Retinal pigment epithelial cell (primary cell): ENCODE measurements at regions not wholly inside any gene's neighbourhood (a gene's known extent, or its start where the extent isn't known, plus 50 kb on each side); places are given as distances from the start of the nearest gene placed in this dataset.
"Not testable (repeated sequence)": the region's sequence is repeated elsewhere in the genome, so short reads cannot be mapped to it uniquely, and the experiment has no call there.

Source experiments
- DNase-seq: peaks from one replicate; pipeline ENCODE4 v3.0.0-alpha.2; 2010; ENCODE audit warnings: low read depth
- H3K4me3 ChIP-seq: 2 replicates; pipeline ENCODE4 v1.5.1; 2011; ENCODE audit warnings: mild to moderate bottlenecking, low read length, control low read depth, moderate library complexity
- CTCF ChIP-seq: conservative IDR thresholded peaks from 2 replicates; pipeline ENCODE4 v1.5.1; 2011; ENCODE audit warnings: low read depth, low read length, control low read depth, inconsistent platforms

- H3K4me3 ChIP-seq = no peak overlapping the region
- DNase-seq = no peak
- no peak for TF ChIP-seq CTCF
Observed at GRCh38 chrX:35507701-35508100, 290.4 kb upstream of the MAGEB16 start.

GRCh38 chrX:35548003-35548402 lies 250.1 kb upstream of the MAGEB16 start:
- not testable (repeated sequence) for DNase-seq, H3K4me3 ChIP-seq

GRCh38 chrX:35557916-35558315 lies 240.2 kb upstream of the MAGEB16 start:
- TF ChIP-seq CTCF = no peak
- H3K4me3 ChIP-seq = no peak overlapping the region
- no peak for DNase-seq

DNA sequence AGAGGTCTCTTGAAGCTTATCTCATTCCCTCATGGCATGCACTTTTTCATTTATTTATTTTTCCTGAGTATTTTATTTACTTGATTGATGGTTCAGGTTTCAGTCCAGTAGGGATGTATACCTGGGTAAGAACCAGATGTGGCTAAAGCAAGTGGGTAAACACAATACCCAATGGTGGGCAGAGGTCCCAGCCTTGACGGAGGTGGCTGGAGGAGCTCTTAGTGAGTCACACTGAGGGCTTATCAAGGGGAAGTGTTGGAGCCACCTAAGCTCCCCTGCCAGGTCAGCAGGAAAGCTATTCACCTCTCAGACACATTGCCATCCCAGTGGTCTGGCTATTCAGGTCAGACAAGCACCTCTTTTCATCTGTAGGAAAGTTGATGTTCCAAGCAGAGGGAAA lies 236.2 kb upstream of the MAGEB16 start:
- DNase-seq = no peak
- no peak for TF ChIP-seq CTCF
- H3K4me3 ChIP-seq = no peak overlapping the region

DNA sequence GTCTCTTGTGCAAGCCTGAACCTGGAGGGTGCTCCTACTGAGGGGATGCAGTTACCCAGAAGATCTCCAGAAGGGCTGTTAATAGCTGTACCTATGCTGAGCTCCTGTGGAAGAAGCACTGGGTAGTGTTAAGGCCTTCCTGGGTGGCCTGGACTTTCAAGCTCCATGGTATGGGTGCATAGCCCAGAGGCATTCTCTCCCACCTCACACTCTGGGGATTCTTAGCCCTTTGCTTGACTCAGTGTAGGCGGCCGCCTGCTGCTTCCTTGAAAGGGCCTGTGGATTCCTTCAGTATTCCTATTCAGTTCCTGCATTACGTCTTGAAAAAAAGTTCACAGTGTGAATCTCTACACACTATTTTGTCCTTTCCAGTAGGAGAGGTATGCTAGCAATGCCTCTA lies 235.7 kb upstream of the MAGEB16 start:
- DNase-seq = no peak
- no peak overlapping the region for H3K4me3 ChIP-seq
- TF ChIP-seq CTCF = no peak

DNA sequence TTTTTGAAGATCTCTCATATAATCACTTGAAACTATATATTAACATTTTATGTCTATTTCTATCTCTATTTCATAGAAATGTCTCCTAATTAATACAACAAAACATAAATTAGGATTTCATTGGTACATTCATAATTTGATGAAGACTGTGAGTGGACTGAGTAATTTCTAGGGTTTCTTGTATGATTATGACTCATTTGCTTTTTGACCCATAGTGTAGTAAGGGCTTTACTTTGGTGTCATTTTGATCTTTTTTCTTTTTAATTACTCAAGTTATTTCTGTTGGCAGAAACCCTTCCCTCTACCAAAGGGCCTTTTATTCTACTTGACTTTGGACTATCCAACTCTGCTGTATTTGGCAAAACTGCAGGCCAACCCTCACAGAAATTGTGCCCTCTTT lies 207.9 kb upstream of the MAGEB16 start:
- no peak for DNase-seq
- no peak overlapping the region for H3K4me3 ChIP-seq
- no peak for TF ChIP-seq CTCF

GRCh38 chrX:35611562-35611961 lies 186.6 kb upstream of the MAGEB16 start:
- DNase-seq, H3K4me3 ChIP-seq: not testable (repeated sequence)

- TF ChIP-seq CTCF = no peak
- H3K4me3 ChIP-seq = no peak overlapping the region
- DNase-seq = no peak
Observed at GRCh38 chrX:35617836-35618235, 180.3 kb upstream of the MAGEB16 start.
